GM23248 (cell line): ENCODE measurements at regions not wholly inside any gene's neighbourhood (a gene's known extent, or its start where the extent isn't known, plus 50 kb on each side); places are given as distances from the start of the nearest gene placed in this dataset.

ENCODE experiments used
- DNase-seq: peaks from one replicate; pipeline ENCODE4 v3.0.0-alpha.2; 2015
- H2AFZ ChIP-seq: fragments of 200-600 bp; sonication (generic); 2 replicates; pipeline ENCODE4 v1.6.1; 2016; ENCODE audit warnings: antibody characterized with exemption
- H3F3A ChIP-seq: fragments of 200-600 bp; sonication (generic); 2 replicates; pipeline ENCODE4 v1.6.1; 2016; ENCODE audit warnings: mild to moderate bottlenecking, antibody characterized with exemption, mixed run types; ENCODE audit not compliant: insufficient read depth
- H3K27ac ChIP-seq: fragments of 200-600 bp; sonication (generic); 2 replicates; pipeline ENCODE4 v1.5.1; 2016; ENCODE audit warnings: mild to moderate bottlenecking
- H3K27me3 ChIP-seq: fragments of 200-600 bp; sonication (generic); replicated peaks from 2 replicates; pipeline ENCODE4 v1.6.1; 2016; ENCODE audit warnings: mild to moderate bottlenecking; ENCODE audit not compliant: insufficient read depth
- H3K36me3 ChIP-seq: fragments of 200-600 bp; sonication (generic); 2 replicates; pipeline ENCODE4 v1.6.1; 2016; ENCODE audit warnings: low read depth, mild to moderate bottlenecking
- H3K4me1 ChIP-seq: fragments of 200-600 bp; sonication (generic); 2 replicates; pipeline ENCODE4 v1.6.1; 2016; ENCODE audit warnings: mild to moderate bottlenecking; ENCODE audit not compliant: insufficient read depth
- H3K4me2 ChIP-seq: fragments of 200-600 bp; sonication (generic); one replicate; pipeline ENCODE4 v1.6.1; 2016; ENCODE audit warnings: mild to moderate bottlenecking; ENCODE audit not compliant: unreplicated experiment
- H3K4me3 ChIP-seq: fragments of 200-600 bp; sonication (generic); 2 replicates; pipeline ENCODE4 v1.5.1; 2016; ENCODE audit warnings: mild to moderate bottlenecking
- H3K79me2 ChIP-seq: fragments of 200-600 bp; sonication (generic); 2 replicates; pipeline ENCODE4 v1.6.1; 2016; ENCODE audit warnings: mild to moderate bottlenecking; ENCODE audit not compliant: insufficient read depth
- H3K9ac ChIP-seq: fragments of 200-600 bp; sonication (generic); 2 replicates; pipeline ENCODE4 v1.6.1; 2016; ENCODE audit warnings: mild to moderate bottlenecking
- H3K9me2 ChIP-seq: fragments of 200-600 bp; sonication (generic); 2 replicates; pipeline ENCODE4 v1.6.1; 2016; ENCODE audit warnings: mixed run types, mild to moderate bottlenecking, moderate library complexity; ENCODE audit not compliant: insufficient read depth
- H3K9me3 ChIP-seq: fragments of 200-600 bp; sonication (generic); one replicate; pipeline ENCODE4 v1.6.1; 2017; ENCODE audit warnings: low read depth
- H4K20me1 ChIP-seq: fragments of 200-600 bp; sonication (generic); 2 replicates; pipeline ENCODE4 v1.6.0; 2016; ENCODE audit not compliant: insufficient read depth
- EZH2 ChIP-seq: fragments of 200-600 bp; sonication (generic); IDR thresholded peaks from 2 replicates; pipeline ENCODE4 v1.6.1; 2018; ENCODE audit warnings: antibody characterized with exemption, mild to moderate bottlenecking; ENCODE audit not compliant: insufficient read depth, poor library complexity, severe bottlenecking
- EZH2phosphoT487 ChIP-seq: fragments of 200-600 bp; sonication (generic); IDR thresholded peaks from 2 replicates; pipeline ENCODE4 v1.6.1; 2018; ENCODE audit warnings: antibody characterized with exemption, moderate library complexity, mild to moderate bottlenecking, low read depth; ENCODE audit not compliant: insufficient read depth
- WGBS, 2 experiments: methylation state at CpG; one replicate each; pipeline ENCODE4 v1.1.6; 2015 to 2017; ENCODE audit warnings: low lambda C conversion rate in 2 of 2, low coverage in 1 of 2; ENCODE audit errors: missing lambda C conversion rate in 2 of 2; 5-methylcytosine and 5-hydroxymethylcytosine counted together
- in situ Hi-C: fragments of 300-500 bp; cut with MboI; formaldehyde crosslinking; loops from 2 replicates; pipeline ENCODE4 v1.15.0; 2020

GRCh38 chr2:125490308-125490707 is 1165.7 kb upstream of the GYPC start:
- TF ChIP-seq EZH2phosphoT487 = no peak
- TF ChIP-seq EZH2 = no peak
- Histone ChIP-seq H3K4me1 (no peaks in the 10 kb centered on the region), H3K79me2 (no peaks in the 10 kb centered on the region), H3K36me3 (no peaks in the 10 kb centered on the region), H3K27me3 (no peaks in the 10 kb centered on the region), H3K9ac (no peak overlapping the region), H3K4me2 (no peak overlapping the region), H2AFZ (no peak overlapping the region), H3K9me2 (no peaks in the 10 kb centered on the region), H4K20me1 (no peaks in the 10 kb centered on the region), H3F3A (no peaks in the 10 kb centered on the region), H3K4me3 (no peak overlapping the region), H3K9me3 (no peaks in the 10 kb centered on the region), H3K27ac (no peak overlapping the region)
- WGBS, 2 experiments = 51 to 55% methylated on average over 4 of the region's 4 CpGs
- no peak for DNase-seq
- in situ Hi-C loops = no loop called here

DNA sequence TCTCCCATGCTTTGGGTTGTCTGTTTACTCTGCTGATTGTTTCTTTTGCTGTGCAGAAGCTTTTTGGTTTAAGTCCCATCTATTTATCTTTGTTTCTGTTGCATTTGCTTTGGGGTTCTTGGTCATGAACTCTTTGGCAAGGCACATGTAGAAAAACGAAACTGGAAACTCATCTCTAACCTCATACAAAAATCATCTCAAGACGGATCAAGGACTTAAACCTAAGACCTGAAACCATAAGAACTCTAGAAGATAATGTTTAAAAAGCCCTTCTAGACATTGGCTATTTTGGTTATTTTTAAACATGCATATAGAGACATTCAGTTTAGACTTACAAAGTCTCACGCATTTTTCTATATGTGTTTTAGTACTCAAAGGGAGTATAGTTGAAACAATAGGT is 1164.3 kb upstream of the GYPC start:
- no peaks in the 10 kb centered on the region for H3F3A ChIP-seq

GRCh38 chr2:125512313-125512712 is 1143.6 kb upstream of the GYPC start:
- H3F3A ChIP-seq = no peaks in the 10 kb centered on the region
- TF ChIP-seq EZH2phosphoT487 (no peak), EZH2 (no peak)
- no peaks in the 10 kb centered on the region for H3K4me1 ChIP-seq
- no peaks in the 10 kb centered on the region for H3K9me2 ChIP-seq
- H3K27ac ChIP-seq = no peak overlapping the region
- no peaks in the 10 kb centered on the region for H3K79me2 ChIP-seq
- H3K4me3 ChIP-seq = no peak overlapping the region
- no peak for DNase-seq
- H2AFZ ChIP-seq = no peak overlapping the region
- H3K9ac ChIP-seq = no peak overlapping the region
- 45 to 57% methylated on average over 1 of the region's 1 CpG for WGBS, 2 experiments
- H3K27me3 ChIP-seq = no peaks in the 10 kb centered on the region
- no peaks in the 10 kb centered on the region for H4K20me1 ChIP-seq
- H3K4me2 ChIP-seq = no peak overlapping the region
- H3K9me3 ChIP-seq = peaks cover 3% of the 10 kb centered on the region
- no peaks in the 10 kb centered on the region for H3K36me3 ChIP-seq
- in situ Hi-C loops = no loop called here

More for the DNA sequence above, 1164.3 kb upstream of the GYPC start:
- Histone ChIP-seq H3K4me1 (no peaks in the 10 kb centered on the region), H3K4me3 (no peak overlapping the region), H3K27me3 (no peaks in the 10 kb centered on the region), H3K9me2 (no peaks in the 10 kb centered on the region), H3K79me2 (no peaks in the 10 kb centered on the region), H4K20me1 (no peaks in the 10 kb centered on the region), H3K36me3 (no peaks in the 10 kb centered on the region), H3K27ac (no peak overlapping the region), H3K4me2 (no peak overlapping the region), H2AFZ (no peak overlapping the region), H3K9me3 (no peaks in the 10 kb centered on the region), H3K9ac (no peak overlapping the region)
- WGBS, 2 experiments = 15 to 24% methylated on average over 3 of the region's 3 CpGs
- no peak for TF ChIP-seq EZH2phosphoT487
- TF ChIP-seq EZH2 = no peak
- DNase-seq = no peak
- in situ Hi-C loops = no loop called here

DNA sequence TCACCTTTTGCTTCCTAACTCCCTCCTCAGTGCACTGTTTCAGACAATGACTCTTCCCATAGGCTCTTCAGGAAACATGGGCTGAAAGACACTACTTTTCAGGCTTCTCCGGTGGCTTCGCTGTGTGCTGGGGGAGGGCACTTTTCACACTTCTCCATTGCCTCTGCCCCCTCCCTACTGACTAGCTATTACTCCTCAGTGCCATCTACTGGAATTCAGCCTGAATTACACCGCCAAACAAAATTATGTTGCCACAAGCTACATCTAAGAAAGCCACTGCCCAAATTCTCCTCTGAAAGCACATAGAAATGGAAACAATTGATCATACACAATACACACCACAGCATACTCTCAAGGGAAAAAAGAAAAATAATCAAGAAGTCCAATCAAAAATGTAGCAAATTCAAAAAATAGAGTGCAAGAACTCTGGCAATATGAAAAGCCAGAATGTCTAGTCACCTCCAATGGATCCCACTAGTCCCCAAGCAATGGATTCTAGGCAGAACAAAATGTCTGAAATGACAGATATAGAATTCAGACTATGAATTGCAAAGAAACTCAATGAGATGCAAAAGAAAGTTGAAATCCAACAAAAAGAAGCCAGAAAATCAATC is 1139.4 kb upstream of the GYPC start:
- peaks cover 13% of the 10 kb centered on the region for H3K9me3 ChIP-seq
- H2AFZ ChIP-seq = no peak overlapping the region
- no peak overlapping the region for H3K4me2 ChIP-seq
- 44 to 62% methylated on average over 3 of the region's 3 CpGs for WGBS, 2 experiments
- no peak overlapping the region for H3K4me3 ChIP-seq
- H4K20me1 ChIP-seq = no peaks in the 10 kb centered on the region
- no peaks in the 10 kb centered on the region for H3K4me1 ChIP-seq
- in situ Hi-C loops = no loop called here
- H3K79me2 ChIP-seq = no peaks in the 10 kb centered on the region
- no peak for TF ChIP-seq EZH2
- TF ChIP-seq EZH2phosphoT487 = no peak
- no peak overlapping the region for H3K27ac ChIP-seq
- H3F3A ChIP-seq = no peaks in the 10 kb centered on the region
- H3K27me3 ChIP-seq = no peaks in the 10 kb centered on the region
- H3K9me2 ChIP-seq = no peaks in the 10 kb centered on the region
- DNase-seq = peak; percentile 21
- no peak overlapping the region for H3K9ac ChIP-seq
- H3K36me3 ChIP-seq = no peaks in the 10 kb centered on the region

DNA sequence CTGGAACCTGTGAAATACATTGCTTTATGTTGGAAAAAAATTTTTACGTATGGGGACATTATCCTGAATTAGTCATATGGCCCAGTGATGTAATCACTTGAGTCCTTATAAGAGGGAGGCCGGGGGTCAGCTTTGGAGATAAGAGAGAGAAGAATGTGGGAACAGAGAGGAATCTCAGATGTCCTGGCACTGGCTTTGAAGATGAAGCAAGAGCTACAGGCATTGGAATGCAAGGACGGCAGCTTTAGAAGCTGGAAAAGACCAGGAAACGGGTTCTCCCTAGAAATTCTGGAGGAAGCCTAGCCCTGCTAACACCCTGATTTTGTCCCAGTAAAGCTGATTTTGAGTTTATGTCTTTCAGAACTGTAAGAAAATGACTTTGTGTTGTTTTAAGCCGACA is 1129.9 kb upstream of the GYPC start:
- Histone ChIP-seq H3K27ac (no peak overlapping the region), H4K20me1 (no peaks in the 10 kb centered on the region), H3K9me3 (peaks cover under 1% of the 10 kb centered on the region), H2AFZ (no peak overlapping the region), H3K9me2 (no peaks in the 10 kb centered on the region), H3K4me2 (no peak overlapping the region), H3K4me3 (no peak overlapping the region), H3K9ac (no peak overlapping the region), H3F3A (no peaks in the 10 kb centered on the region), H3K36me3 (no peaks in the 10 kb centered on the region), H3K79me2 (no peaks in the 10 kb centered on the region), H3K27me3 (no peaks in the 10 kb centered on the region), H3K4me1 (no peaks in the 10 kb centered on the region)
- in situ Hi-C loops = no loop called here
- TF ChIP-seq EZH2 (no peak), EZH2phosphoT487 (no peak)
- 19 to 26% methylated on average over 5 of the region's 5 CpGs for WGBS, 2 experiments
- DNase-seq = no peak
